Activated B cell treated with CpG ODN at 0.5 μM for 24 hours (primary cell): ENCODE measurements at regions not wholly inside any gene's neighbourhood (a gene's known extent, or its start where the extent isn't known, plus 50 kb on each side); places are given as distances from the start of the nearest gene placed in this dataset.

ENCODE experiments used
- ATAC-seq: fragments of 200-7000 bp; cut with Tn5 transposase; one replicate; pipeline ENCODE4 v1.10.0; 2021; ENCODE audit warnings: low read depth, mild to moderate bottlenecking, moderate library complexity
- CTCF ChIA-PET: fragments of 350-600 bp; sonication (Branson Sonifier 250); formaldehyde crosslinking; loops from one replicate; lab custom pipeline; 2021; ENCODE audit warnings: antibody characterized with exemption; lab: Charles Lee
- POLR2A ChIA-PET: fragments of 350-600 bp; sonication (Branson Sonifier 250); formaldehyde crosslinking; loops from one replicate; lab custom pipeline; 2021; ENCODE audit warnings: antibody characterized with exemption; lab: Charles Lee
- DNase-seq: peaks from one replicate; pipeline ENCODE4 v3.0.0; 2022
- H3K27ac Mint-ChIP-seq: one replicate; pipeline ENCODE4 v1.8.0; 2020; ENCODE audit warnings: mixed read lengths
- H3K27me3 Mint-ChIP-seq: one replicate; pipeline ENCODE4 v1.8.0; 2021; ENCODE audit warnings: mixed read lengths
- H3K36me3 Mint-ChIP-seq: one replicate; pipeline ENCODE4 v1.8.0; 2021; ENCODE audit warnings: low read depth, mixed read lengths
- H3K4me1 Mint-ChIP-seq: one replicate; pipeline ENCODE4 v1.8.0; 2021; ENCODE audit warnings: mixed read lengths
- H3K4me3 Mint-ChIP-seq: one replicate; pipeline ENCODE4 v1.8.0; 2020; ENCODE audit warnings: mild to moderate bottlenecking, mixed read lengths
- H3K9me3 Mint-ChIP-seq: one replicate; pipeline ENCODE4 v1.8.0; 2020; ENCODE audit warnings: mixed read lengths
- intact Hi-C: fragments of 100-400 bp; cut with micrococcal nuclease; formaldehyde crosslinking; loops from one replicate; pipeline ENCODE4 v1.15.1; 2024
- TF ChIP-seq, protein P1 (sequence below): fragments of 200-600 bp; IDR thresholded peaks from one replicate; pipeline ENCODE4 v1.8.0; 2022; ENCODE audit warnings: antibody characterized with exemption, mild to moderate bottlenecking

DNA sequence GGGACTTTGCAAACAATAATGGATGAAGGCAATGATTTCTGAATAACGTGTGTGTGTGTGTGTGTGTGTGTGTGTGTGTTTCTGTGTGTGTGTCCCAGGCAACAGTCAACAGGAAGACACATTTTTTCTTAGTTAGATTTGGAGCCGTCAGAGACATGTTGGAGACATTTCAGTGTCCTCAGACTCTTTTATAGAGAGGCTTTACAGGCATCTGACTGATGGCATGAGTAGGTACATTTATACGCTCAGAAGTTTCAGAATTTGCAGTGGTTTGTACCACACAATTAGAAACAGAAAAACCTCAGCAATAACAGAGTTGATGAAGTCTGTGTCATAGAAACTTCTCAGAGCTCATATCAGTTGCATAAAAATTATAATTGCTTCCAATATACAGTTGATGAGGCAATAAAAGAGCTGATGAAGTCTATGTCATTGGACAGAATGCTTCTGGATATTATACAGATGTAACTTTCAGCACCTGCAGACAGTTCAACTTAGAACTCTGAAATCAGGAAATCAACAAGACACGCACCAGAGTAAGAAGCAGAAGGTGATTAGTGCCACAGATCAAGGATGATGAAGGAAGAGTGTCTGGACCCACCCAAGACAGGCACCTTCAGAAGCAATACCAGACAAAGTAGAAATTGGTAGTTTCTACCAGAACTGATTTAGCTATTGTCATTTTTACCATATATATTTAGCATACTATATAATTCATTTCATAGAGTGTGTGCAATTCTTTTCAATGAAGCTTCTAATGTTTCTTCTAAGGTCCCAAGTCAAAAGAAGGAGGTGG is 104.5 kb upstream of the LYZL1 start:
- no peaks in the 10 kb centered on the region for H3K4me1 Mint-ChIP-seq
- CTCF ChIA-PET, result no interaction called here
- H3K36me3 Mint-ChIP-seq, result no peaks in the 10 kb centered on the region

DNA sequence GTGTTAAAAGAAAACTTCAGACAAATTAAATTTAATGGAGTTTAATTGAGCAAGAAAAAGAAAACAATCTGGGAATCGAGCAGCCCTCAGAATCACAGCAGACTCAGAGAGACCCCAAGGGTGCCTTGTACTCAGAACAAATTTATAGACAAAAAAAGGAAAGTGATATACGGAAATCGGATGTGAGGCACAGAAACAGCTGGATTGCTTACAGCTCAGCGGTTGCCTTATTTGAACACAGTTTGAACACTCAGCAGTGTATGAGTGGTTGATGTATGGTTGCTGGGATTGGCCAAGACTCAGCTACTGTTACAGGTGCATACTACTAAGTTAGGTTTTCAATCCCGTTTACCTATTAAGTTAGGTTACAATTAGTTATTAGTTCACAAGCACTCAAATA is 103.8 kb upstream of the LYZL1 start:
- Mint-ChIP-seq H3K36me3 (no peaks in the 10 kb centered on the region), H3K27me3 (no peaks in the 10 kb centered on the region), H3K9me3 (no peaks in the 10 kb centered on the region), H3K27ac (no peak overlapping the region), H3K4me3 (no peak overlapping the region), H3K4me1 (no peaks in the 10 kb centered on the region)
- TF ChIP-seq, protein P1, sequence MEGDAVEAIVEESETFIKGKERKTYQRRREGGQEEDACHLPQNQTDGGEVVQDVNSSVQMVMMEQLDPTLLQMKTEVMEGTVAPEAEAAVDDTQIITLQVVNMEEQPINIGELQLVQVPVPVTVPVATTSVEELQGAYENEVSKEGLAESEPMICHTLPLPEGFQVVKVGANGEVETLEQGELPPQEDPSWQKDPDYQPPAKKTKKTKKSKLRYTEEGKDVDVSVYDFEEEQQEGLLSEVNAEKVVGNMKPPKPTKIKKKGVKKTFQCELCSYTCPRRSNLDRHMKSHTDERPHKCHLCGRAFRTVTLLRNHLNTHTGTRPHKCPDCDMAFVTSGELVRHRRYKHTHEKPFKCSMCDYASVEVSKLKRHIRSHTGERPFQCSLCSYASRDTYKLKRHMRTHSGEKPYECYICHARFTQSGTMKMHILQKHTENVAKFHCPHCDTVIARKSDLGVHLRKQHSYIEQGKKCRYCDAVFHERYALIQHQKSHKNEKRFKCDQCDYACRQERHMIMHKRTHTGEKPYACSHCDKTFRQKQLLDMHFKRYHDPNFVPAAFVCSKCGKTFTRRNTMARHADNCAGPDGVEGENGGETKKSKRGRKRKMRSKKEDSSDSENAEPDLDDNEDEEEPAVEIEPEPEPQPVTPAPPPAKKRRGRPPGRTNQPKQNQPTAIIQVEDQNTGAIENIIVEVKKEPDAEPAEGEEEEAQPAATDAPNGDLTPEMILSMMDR, result no peak
- ChIA-PET CTCF (no interaction called here), POLR2A (no interaction called here)
- DNase-seq (no peak), ATAC-seq (no peak)
- intact Hi-C loops, result no loop called here

More for the DNA sequence above, 104.5 kb upstream of the LYZL1 start:
- DNase-seq, result no peak
- POLR2A ChIA-PET, result no interaction called here
- Mint-ChIP-seq H3K9me3 (no peaks in the 10 kb centered on the region), H3K27me3 (no peaks in the 10 kb centered on the region), H3K27ac (no peak overlapping the region), H3K4me3 (no peak overlapping the region)
- TF ChIP-seq, protein P1, result no peak
- intact Hi-C loops, result no loop called here
- no peak for ATAC-seq

DNA sequence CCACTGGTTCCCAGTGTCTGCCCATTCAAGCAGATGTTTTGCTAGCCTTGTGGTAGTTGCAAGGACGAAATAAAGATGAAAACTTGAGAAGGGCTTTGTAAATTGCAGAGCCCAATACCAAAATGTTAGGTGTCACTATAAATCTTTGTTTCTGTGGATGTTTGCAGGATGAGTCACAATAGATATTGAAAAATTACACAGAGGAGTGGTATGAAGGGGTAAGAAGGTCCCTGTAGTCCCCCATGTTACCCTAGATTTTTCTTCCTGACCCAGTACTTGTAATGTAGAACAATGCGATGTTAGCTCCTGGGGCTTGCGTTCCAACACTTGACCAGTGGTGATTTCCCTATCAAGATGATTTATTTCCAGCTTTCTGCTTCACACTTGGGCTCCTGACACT is 102.6 kb upstream of the LYZL1 start:
- CTCF ChIA-PET, result no interaction called here
- ATAC-seq, result no peak
- TF ChIP-seq, protein P1, result no peak
- H3K4me3 Mint-ChIP-seq, result no peak overlapping the region
- H3K27ac Mint-ChIP-seq, result no peak overlapping the region
- H3K27me3 Mint-ChIP-seq, result no peaks in the 10 kb centered on the region
- intact Hi-C loops, result no loop called here
- DNase-seq, result no peak
- POLR2A ChIA-PET, result no interaction called here
- no peaks in the 10 kb centered on the region for H3K4me1 Mint-ChIP-seq
- H3K36me3 Mint-ChIP-seq, result no peaks in the 10 kb centered on the region
- H3K9me3 Mint-ChIP-seq, result no peaks in the 10 kb centered on the region

DNA sequence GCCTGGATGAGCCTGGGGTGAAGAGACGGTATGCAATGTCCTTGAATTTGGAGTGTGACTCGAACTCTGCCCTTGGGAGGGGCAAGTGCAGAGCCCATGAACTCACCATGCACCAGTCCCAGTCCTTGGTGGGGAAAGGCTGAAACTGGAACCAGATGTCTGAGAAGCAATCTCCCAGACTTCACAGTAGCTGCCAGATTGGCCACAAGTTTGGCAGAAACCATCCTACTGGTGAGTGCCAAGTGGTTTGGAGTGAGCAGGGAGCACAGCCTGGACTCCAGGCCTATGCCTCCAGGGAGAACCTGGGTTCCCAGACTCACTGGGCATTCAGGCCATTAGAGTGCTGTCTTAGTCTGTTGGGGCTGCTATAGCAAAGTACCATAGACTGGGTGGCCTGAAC is 99.6 kb upstream of the LYZL1 start:
- TF ChIP-seq, protein P1, result no peak
- DNase-seq (no peak), ATAC-seq (no peak)
- no peaks in the 10 kb centered on the region for H3K27me3 Mint-ChIP-seq
- CTCF ChIA-PET, result no interaction called here
- H3K4me3 Mint-ChIP-seq, result no peak overlapping the region
- H3K27ac Mint-ChIP-seq, result no peak overlapping the region
- H3K36me3 Mint-ChIP-seq, result no peaks in the 10 kb centered on the region
- POLR2A ChIA-PET, result no interaction called here
- no peaks in the 10 kb centered on the region for H3K4me1 Mint-ChIP-seq
- no peaks in the 10 kb centered on the region for H3K9me3 Mint-ChIP-seq
- intact Hi-C loops, result no loop called here

DNA sequence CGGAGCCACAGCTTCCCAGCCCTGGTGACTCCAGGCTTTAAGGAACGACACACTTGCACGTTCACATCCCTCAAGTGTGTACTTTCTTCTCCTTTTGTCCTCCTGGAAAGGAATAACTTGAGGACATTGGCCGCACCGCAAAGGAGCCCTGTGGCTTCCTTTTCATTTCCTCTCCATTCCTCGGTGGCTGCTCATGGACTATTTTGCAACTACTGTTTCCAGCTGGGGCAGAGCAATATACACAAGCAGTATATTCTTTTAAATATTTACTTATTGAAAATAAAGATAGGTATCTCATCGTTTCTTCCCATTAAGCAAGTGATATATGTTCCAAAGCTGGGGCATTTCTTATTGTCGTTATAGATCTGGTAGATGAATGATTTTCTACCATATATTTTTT is 97.2 kb upstream of the LYZL1 start:
- ATAC-seq (no peak), DNase-seq (no peak)
- TF ChIP-seq, protein P1, result no peak
- ChIA-PET POLR2A (no interaction called here), CTCF (no interaction called here)
- Mint-ChIP-seq H3K27ac (no peak overlapping the region), H3K9me3 (peaks cover 6% of the 10 kb centered on the region), H3K4me3 (no peak overlapping the region), H3K4me1 (no peaks in the 10 kb centered on the region), H3K36me3 (no peaks in the 10 kb centered on the region), H3K27me3 (no peaks in the 10 kb centered on the region)
- intact Hi-C loops, result no loop called here
